ENCODE measurements at regions not wholly inside any gene's neighbourhood (a gene's known extent, or its start where the extent isn't known, plus 50 kb on each side); places are given as distances from the start of the nearest gene placed in this dataset. TPM values are rescaled to one million over a fixed set of nuclear protein-coding genes. Genes with fewer than 3 reads are reported as not detected.

DNA sequence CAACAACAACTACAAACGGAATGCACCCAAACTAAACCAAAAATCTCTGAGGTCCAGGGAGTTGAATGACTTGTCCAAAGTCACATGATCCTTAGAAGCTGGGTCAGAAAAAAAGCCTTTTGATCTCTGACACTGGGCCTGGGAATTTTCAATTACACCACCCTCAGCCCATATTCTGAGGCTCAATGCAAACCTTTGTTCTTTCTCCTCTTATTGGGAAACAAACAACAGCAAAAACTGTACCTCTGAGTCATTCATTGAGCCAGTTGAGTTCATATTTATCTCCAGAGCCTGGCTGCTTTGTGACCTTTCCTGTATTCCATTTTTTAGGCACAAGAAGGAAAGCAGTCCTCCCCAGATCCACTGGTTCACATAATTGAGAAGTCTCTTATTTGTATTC lies 51.2 kb upstream of the SORCS1 start:
- ChIA-PET CTCF (no interaction called here), POLR2A (no interaction called here)
- H2AFZ ChIP-seq (ENCODE audit: insufficient read depth, low read depth, low read length, poor library complexity, severe bottlenecking): no peak overlapping the region
- no peak overlapping the region for H3K27ac ChIP-seq (ENCODE audit: low read length in 2 of 2)
- no peaks in the 10 kb centered on the region for H3K27me3 ChIP-seq (replicated peaks in 1 of 4; ENCODE audit: control extremely low read depth in 1 of 4, control insufficient read depth in 3 of 4, insufficient read depth in 4 of 4, low read length in 3 of 4)
- H4K20me1 ChIP-seq (ENCODE audit: control insufficient read depth, insufficient read depth, low read length, poor library complexity, severe bottlenecking): no peaks in the 10 kb centered on the region
- H3K4me3 ChIP-seq (ENCODE audit: control extremely low read depth in 1 of 5, extremely low read depth in 1 of 5, insufficient read depth in 1 of 5, low read depth in 2 of 5, low read length in 4 of 5): no peak overlapping the region
- Mint-ChIP-seq H3K4me1 (no peaks in the 10 kb centered on the region), H3K9me3 (ENCODE audit: insufficient read depth) (no peaks in the 10 kb centered on the region), H3K27ac (no peak overlapping the region), H3K27me3 (no peaks in the 10 kb centered on the region), H3K4me3 (no peak overlapping the region)
- 60% methylated on average over 1 of the region's 1 CpG for WGBS (ENCODE audit: insufficient coverage)
- TF ChIP-seq EZH2 (IDR thresholded peaks at IDR 0.05; ENCODE audit: borderline replicate concordance, insufficient read depth, low read depth, low read length, poor library complexity, severe bottlenecking): no peak
- TF ChIP-seq, protein P1, sequence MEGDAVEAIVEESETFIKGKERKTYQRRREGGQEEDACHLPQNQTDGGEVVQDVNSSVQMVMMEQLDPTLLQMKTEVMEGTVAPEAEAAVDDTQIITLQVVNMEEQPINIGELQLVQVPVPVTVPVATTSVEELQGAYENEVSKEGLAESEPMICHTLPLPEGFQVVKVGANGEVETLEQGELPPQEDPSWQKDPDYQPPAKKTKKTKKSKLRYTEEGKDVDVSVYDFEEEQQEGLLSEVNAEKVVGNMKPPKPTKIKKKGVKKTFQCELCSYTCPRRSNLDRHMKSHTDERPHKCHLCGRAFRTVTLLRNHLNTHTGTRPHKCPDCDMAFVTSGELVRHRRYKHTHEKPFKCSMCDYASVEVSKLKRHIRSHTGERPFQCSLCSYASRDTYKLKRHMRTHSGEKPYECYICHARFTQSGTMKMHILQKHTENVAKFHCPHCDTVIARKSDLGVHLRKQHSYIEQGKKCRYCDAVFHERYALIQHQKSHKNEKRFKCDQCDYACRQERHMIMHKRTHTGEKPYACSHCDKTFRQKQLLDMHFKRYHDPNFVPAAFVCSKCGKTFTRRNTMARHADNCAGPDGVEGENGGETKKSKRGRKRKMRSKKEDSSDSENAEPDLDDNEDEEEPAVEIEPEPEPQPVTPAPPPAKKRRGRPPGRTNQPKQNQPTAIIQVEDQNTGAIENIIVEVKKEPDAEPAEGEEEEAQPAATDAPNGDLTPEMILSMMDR (IDR thresholded peaks at IDR 0.05): no peak
- ATAC-seq (ENCODE audit: low read depth) (no peak), DNase-seq (no peak)
- intact Hi-C loops (cut with micrococcal nuclease): no loop called here
- no peak overlapping the region for H3K9ac ChIP-seq (ENCODE audit: low read length)
- H3K79me2 ChIP-seq (ENCODE audit: control insufficient read depth, insufficient read depth, low read length): no peaks in the 10 kb centered on the region
- H3K36me3 ChIP-seq (replicated peaks in 1 of 2; ENCODE audit: control extremely low read depth in 1 of 2, control insufficient read depth in 1 of 2, extremely low read depth in 1 of 2, insufficient read depth in 2 of 2, low read length in 1 of 2): no peaks in the 10 kb centered on the region
- no peaks in the 10 kb centered on the region for H3K4me1 ChIP-seq (ENCODE audit: control insufficient read depth in 2 of 2, insufficient read depth in 2 of 2, low read length in 2 of 2)
- H3K9me3 ChIP-seq (ENCODE audit: control extremely low read depth in 1 of 3, control insufficient read depth in 2 of 3, insufficient read depth in 1 of 3, low read length in 2 of 3): peaks cover 0 to 13% (median 0%) of the 10 kb centered on the region in 3 donors
- no peak overlapping the region for H3K4me2 ChIP-seq (replicated peaks; ENCODE audit: low read depth, low read length, poor library complexity, severe bottlenecking)

Small RNA genes in the stretch of these regions (small RNA-seq; reads per million reads assigned to genes)
- not detected for gene AL390123.1 (ENCODE audit: insufficient read length, low read depth, low replicate concordance)
- gene RNA5SP326 (ENCODE audit: insufficient read length, low read depth, low replicate concordance): not detected
- gene RNU5B-6P (ENCODE audit: insufficient read length, low read depth, low replicate concordance): not detected
- gene RNU6-839P (ENCODE audit: insufficient read length, low read depth, low replicate concordance): not detected

Data from B cell (primary cell).